Retinal pigment epithelial cell (primary cell): ENCODE measurements at regions not wholly inside any gene's neighbourhood (a gene's known extent, or its start where the extent isn't known, plus 50 kb on each side); places are given as distances from the start of the nearest gene placed in this dataset.
"Not testable (repeated sequence)": the region's sequence is repeated elsewhere in the genome, so short reads cannot be mapped to it uniquely, and the experiment has no call there.

Experiments
- DNase-seq: peaks from one replicate; pipeline ENCODE4 v3.0.0-alpha.2; 2010; ENCODE audit warnings: low read depth
- H3K4me3 ChIP-seq: 2 replicates; pipeline ENCODE4 v1.5.1; 2011; ENCODE audit warnings: mild to moderate bottlenecking, low read length, control low read depth, moderate library complexity
- CTCF ChIP-seq: conservative IDR thresholded peaks from 2 replicates; pipeline ENCODE4 v1.5.1; 2011; ENCODE audit warnings: low read depth, low read length, control low read depth, inconsistent platforms

- no peak overlapping the region for H3K4me3 ChIP-seq
- no peak for DNase-seq
- TF ChIP-seq CTCF = no peak
Observed at GRCh38 chr4:77348815-77349214, 191.8 kb downstream of the CCNG2 start.

- no peak for DNase-seq
- H3K4me3 ChIP-seq = no peak overlapping the region
- no peak for TF ChIP-seq CTCF
Observed at GRCh38 chr4:77349364-77349763, 192.4 kb downstream of the CCNG2 start.

- no peak for DNase-seq
- no peak for TF ChIP-seq CTCF
- H3K4me3 ChIP-seq = no peak overlapping the region
Observed at GRCh38 chr4:77349796-77350195, 192.8 kb downstream of the CCNG2 start.

- H3K4me3 ChIP-seq = no peak overlapping the region
- no peak for TF ChIP-seq CTCF
- DNase-seq = no peak
Observed at GRCh38 chr4:77352192-77352591, 195.2 kb downstream of the CCNG2 start.

- DNase-seq, H3K4me3 ChIP-seq: not testable (repeated sequence)
Observed at GRCh38 chr4:77353724-77354315, 196.8 kb downstream of the CCNG2 start.

GRCh38 chr4:77354550-77354949 lies 197.5 kb downstream of the CCNG2 start:
- no peak for DNase-seq
- TF ChIP-seq CTCF = no peak
- no peak overlapping the region for H3K4me3 ChIP-seq

More at GRCh38 chr4:77353724-77354315, 196.8 kb downstream of the CCNG2 start:
- TF ChIP-seq CTCF = peak; percentile 18

- no peak overlapping the region for H3K4me3 ChIP-seq
- TF ChIP-seq CTCF = no peak
- no peak for DNase-seq
Observed at GRCh38 chr4:77355731-77356130, 198.7 kb downstream of the CCNG2 start.
